ENCODE measurements at regions not wholly inside any gene's neighbourhood (a gene's known extent, or its start where the extent isn't known, plus 50 kb on each side); places are given as distances from the start of the nearest gene placed in this dataset.

GRCh38 chr18:39594206-39594605 is 2028.6 kb upstream of the CELF4 start:
- TF ChIP-seq EZH2 (IDR thresholded peaks at IDR 0.05; ENCODE audit: borderline replicate concordance, low read length): no peak
- TF ChIP-seq, protein P1, sequence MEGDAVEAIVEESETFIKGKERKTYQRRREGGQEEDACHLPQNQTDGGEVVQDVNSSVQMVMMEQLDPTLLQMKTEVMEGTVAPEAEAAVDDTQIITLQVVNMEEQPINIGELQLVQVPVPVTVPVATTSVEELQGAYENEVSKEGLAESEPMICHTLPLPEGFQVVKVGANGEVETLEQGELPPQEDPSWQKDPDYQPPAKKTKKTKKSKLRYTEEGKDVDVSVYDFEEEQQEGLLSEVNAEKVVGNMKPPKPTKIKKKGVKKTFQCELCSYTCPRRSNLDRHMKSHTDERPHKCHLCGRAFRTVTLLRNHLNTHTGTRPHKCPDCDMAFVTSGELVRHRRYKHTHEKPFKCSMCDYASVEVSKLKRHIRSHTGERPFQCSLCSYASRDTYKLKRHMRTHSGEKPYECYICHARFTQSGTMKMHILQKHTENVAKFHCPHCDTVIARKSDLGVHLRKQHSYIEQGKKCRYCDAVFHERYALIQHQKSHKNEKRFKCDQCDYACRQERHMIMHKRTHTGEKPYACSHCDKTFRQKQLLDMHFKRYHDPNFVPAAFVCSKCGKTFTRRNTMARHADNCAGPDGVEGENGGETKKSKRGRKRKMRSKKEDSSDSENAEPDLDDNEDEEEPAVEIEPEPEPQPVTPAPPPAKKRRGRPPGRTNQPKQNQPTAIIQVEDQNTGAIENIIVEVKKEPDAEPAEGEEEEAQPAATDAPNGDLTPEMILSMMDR (conservative IDR thresholded peaks at IDR 0.05 in 1 of 2, IDR thresholded peaks at IDR 0.05 in 1 of 2; ENCODE audit: extremely low read depth in 1 of 2, insufficient read depth in 1 of 2, low read depth in 1 of 2, low read length in 2 of 2): no peak
